ENCODE measurements at regions not wholly inside any gene's neighbourhood (a gene's known extent, or its start where the extent isn't known, plus 50 kb on each side); places are given as distances from the start of the nearest gene placed in this dataset.
"Not testable (repeated sequence)": the region's sequence is repeated elsewhere in the genome, so short reads cannot be mapped to it uniquely, and the experiment has no call there.

GRCh38 chr12:89774645-89775044 lies 66.0 kb upstream of the ATP2B1 start:
- no peak for TF ChIP-seq POLR2AphosphoS5 (IDR thresholded peaks at IDR 0.05; ENCODE audit: low read depth, low read length)
- TF ChIP-seq TAF1 (IDR thresholded peaks at IDR 0.05; ENCODE audit: borderline replicate concordance, low read depth, low read length): no peak
- no peak for TF ChIP-seq POLR2A (IDR thresholded peaks at IDR 0.05; ENCODE audit: low read depth, low read length)
- FAIRE-seq (no peak), DNase-seq (ENCODE audit: insufficient read length) (no peak)

- FAIRE-seq: no peak
- DNase-seq (ENCODE audit: insufficient read length): no peak
- TF ChIP-seq POLR2AphosphoS5 (IDR thresholded peaks at IDR 0.05; ENCODE audit: low read depth, low read length) (no peak), POLR2A (IDR thresholded peaks at IDR 0.05; ENCODE audit: low read depth, low read length) (no peak), TAF1 (IDR thresholded peaks at IDR 0.05; ENCODE audit: borderline replicate concordance, low read depth, low read length) (no peak)
Observed at GRCh38 chr12:89770391-89770790, 61.8 kb upstream of the ATP2B1 start.

GRCh38 chr12:89769483-89769818 lies 60.8 kb upstream of the ATP2B1 start:
- no peak for FAIRE-seq
- DNase-seq (ENCODE audit: insufficient read length): no peak
- no peak for TF ChIP-seq POLR2AphosphoS5 (IDR thresholded peaks at IDR 0.05; ENCODE audit: low read depth, low read length)
- TF ChIP-seq POLR2A (IDR thresholded peaks at IDR 0.05; ENCODE audit: low read depth, low read length): no peak
- TF ChIP-seq TAF1 (IDR thresholded peaks at IDR 0.05; ENCODE audit: borderline replicate concordance, low read depth, low read length): no peak

GRCh38 chr12:89768586-89769482 lies 60.2 kb upstream of the ATP2B1 start:
- TF ChIP-seq POLR2AphosphoS5 (IDR thresholded peaks at IDR 0.05; ENCODE audit: low read depth, low read length): no peak
- no peak for TF ChIP-seq POLR2A (IDR thresholded peaks at IDR 0.05; ENCODE audit: low read depth, low read length)
- no peak for TF ChIP-seq TAF1 (IDR thresholded peaks at IDR 0.05; ENCODE audit: borderline replicate concordance, low read depth, low read length)
- no peak for FAIRE-seq
- DNase-seq (ENCODE audit: insufficient read length): no peak

- peak; percentile 40 for FAIRE-seq
- TF ChIP-seq POLR2AphosphoS5 (IDR thresholded peaks at IDR 0.05; ENCODE audit: low read depth, low read length): no peak
- no peak for TF ChIP-seq TAF1 (IDR thresholded peaks at IDR 0.05; ENCODE audit: borderline replicate concordance, low read depth, low read length)
- no peak for TF ChIP-seq POLR2A (IDR thresholded peaks at IDR 0.05; ENCODE audit: low read depth, low read length)
- no peak for DNase-seq (ENCODE audit: insufficient read length)
Observed at GRCh38 chr12:89765959-89766824, 57.6 kb upstream of the ATP2B1 start.

GRCh38 chr12:89764164-89764563 lies 55.5 kb upstream of the ATP2B1 start:
- not testable (repeated sequence) for DNase-seq (ENCODE audit: insufficient read length); FAIRE-seq

- no peak for DNase-seq (ENCODE audit: insufficient read length)
- FAIRE-seq: no peak
- TF ChIP-seq POLR2A (IDR thresholded peaks at IDR 0.05; ENCODE audit: low read depth, low read length) (no peak), POLR2AphosphoS5 (IDR thresholded peaks at IDR 0.05; ENCODE audit: low read depth, low read length) (no peak), TAF1 (IDR thresholded peaks at IDR 0.05; ENCODE audit: borderline replicate concordance, low read depth, low read length) (no peak)
Observed at GRCh38 chr12:89762498-89763170, 54.0 kb upstream of the ATP2B1 start.

- no peak for TF ChIP-seq POLR2A (IDR thresholded peaks at IDR 0.05; ENCODE audit: low read depth, low read length)
- TF ChIP-seq TAF1 (IDR thresholded peaks at IDR 0.05; ENCODE audit: borderline replicate concordance, low read depth, low read length): no peak
- TF ChIP-seq POLR2AphosphoS5 (IDR thresholded peaks at IDR 0.05; ENCODE audit: low read depth, low read length): no peak
- DNase-seq (ENCODE audit: insufficient read length): no peak
Observed at GRCh38 chr12:89760783-89761182, 52.1 kb upstream of the ATP2B1 start.

More at GRCh38 chr12:89760783-89761182, 52.1 kb upstream of the ATP2B1 start:
- FAIRE-seq: peak; percentile 75
